ENCODE measurements at regions not wholly inside any gene's neighbourhood (a gene's known extent, or its start where the extent isn't known, plus 50 kb on each side); places are given as distances from the start of the nearest gene placed in this dataset.

DNA sequence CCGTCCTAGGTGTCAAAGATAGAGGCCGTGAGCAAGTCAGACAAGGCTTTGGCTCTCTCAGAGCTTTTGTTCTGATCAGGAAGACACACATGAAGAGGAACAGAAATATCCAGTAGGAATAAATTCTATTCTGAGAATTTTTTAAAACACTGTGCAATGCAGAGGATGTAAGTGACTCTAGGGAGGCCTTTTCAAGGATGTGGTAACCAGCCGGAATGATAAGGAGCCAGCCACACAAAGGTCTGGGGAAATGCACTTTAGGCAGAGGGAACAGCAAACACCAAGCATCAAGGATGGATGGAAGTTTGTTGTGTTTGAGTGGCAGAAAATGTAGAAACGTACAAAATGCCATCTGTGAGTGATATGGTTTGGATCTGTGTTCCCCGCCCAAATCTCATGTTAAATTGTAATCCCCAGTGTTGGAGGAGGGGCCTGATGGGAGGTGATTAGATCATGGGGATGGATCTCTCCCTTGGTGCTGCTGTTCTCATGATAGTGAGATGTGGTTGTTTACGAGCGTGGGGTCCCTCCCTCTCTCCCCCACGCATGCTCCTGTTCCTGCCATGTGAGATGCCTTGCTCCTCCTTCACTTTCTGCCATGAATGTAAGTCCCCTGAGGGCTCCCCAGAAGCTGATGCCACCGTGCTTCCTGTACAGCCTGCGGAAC, 93.6 kb upstream of the CDYL start:
- TF ChIP-seq, protein P1, sequence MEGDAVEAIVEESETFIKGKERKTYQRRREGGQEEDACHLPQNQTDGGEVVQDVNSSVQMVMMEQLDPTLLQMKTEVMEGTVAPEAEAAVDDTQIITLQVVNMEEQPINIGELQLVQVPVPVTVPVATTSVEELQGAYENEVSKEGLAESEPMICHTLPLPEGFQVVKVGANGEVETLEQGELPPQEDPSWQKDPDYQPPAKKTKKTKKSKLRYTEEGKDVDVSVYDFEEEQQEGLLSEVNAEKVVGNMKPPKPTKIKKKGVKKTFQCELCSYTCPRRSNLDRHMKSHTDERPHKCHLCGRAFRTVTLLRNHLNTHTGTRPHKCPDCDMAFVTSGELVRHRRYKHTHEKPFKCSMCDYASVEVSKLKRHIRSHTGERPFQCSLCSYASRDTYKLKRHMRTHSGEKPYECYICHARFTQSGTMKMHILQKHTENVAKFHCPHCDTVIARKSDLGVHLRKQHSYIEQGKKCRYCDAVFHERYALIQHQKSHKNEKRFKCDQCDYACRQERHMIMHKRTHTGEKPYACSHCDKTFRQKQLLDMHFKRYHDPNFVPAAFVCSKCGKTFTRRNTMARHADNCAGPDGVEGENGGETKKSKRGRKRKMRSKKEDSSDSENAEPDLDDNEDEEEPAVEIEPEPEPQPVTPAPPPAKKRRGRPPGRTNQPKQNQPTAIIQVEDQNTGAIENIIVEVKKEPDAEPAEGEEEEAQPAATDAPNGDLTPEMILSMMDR (conservative IDR thresholded peaks at IDR 0.05; ENCODE audit: low read depth in 2 of 2) = no peak
- no peak for TF ChIP-seq POLR2AphosphoS5 (IDR thresholded peaks at IDR 0.05; ENCODE audit: low read depth)
- no peak for TF ChIP-seq EZH2 (IDR thresholded peaks at IDR 0.05; ENCODE audit: low read depth, unreplicated experiment)
- no peak for TF ChIP-seq CREB1 (CRISPR knock-in tag; IDR thresholded peaks at IDR 0.05; ENCODE audit: low read depth)
- TF ChIP-seq, protein P2, sequence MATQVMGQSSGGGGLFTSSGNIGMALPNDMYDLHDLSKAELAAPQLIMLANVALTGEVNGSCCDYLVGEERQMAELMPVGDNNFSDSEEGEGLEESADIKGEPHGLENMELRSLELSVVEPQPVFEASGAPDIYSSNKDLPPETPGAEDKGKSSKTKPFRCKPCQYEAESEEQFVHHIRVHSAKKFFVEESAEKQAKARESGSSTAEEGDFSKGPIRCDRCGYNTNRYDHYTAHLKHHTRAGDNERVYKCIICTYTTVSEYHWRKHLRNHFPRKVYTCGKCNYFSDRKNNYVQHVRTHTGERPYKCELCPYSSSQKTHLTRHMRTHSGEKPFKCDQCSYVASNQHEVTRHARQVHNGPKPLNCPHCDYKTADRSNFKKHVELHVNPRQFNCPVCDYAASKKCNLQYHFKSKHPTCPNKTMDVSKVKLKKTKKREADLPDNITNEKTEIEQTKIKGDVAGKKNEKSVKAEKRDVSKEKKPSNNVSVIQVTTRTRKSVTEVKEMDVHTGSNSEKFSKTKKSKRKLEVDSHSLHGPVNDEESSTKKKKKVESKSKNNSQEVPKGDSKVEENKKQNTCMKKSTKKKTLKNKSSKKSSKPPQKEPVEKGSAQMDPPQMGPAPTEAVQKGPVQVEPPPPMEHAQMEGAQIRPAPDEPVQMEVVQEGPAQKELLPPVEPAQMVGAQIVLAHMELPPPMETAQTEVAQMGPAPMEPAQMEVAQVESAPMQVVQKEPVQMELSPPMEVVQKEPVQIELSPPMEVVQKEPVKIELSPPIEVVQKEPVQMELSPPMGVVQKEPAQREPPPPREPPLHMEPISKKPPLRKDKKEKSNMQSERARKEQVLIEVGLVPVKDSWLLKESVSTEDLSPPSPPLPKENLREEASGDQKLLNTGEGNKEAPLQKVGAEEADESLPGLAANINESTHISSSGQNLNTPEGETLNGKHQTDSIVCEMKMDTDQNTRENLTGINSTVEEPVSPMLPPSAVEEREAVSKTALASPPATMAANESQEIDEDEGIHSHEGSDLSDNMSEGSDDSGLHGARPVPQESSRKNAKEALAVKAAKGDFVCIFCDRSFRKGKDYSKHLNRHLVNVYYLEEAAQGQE (IDR thresholded peaks at IDR 0.05; ENCODE audit: unreplicated experiment) = no peak
- no peak for TF ChIP-seq EZH2phosphoT487 (IDR thresholded peaks at IDR 0.05; ENCODE audit: unreplicated experiment)
- TF ChIP-seq NANOG (IDR thresholded peaks at IDR 0.05; ENCODE audit: borderline replicate concordance) = no peak
- no peak for TF ChIP-seq ZNF114 (CRISPR knock-in tag; IDR thresholded peaks at IDR 0.05)
- TF ChIP-seq JUNB (IDR thresholded peaks at IDR 0.05; ENCODE audit: unreplicated experiment) = no peak
- TF ChIP-seq STAT1 (IDR thresholded peaks at IDR 0.05; ENCODE audit: unreplicated experiment) = no peak
- TF ChIP-seq, protein P3, sequence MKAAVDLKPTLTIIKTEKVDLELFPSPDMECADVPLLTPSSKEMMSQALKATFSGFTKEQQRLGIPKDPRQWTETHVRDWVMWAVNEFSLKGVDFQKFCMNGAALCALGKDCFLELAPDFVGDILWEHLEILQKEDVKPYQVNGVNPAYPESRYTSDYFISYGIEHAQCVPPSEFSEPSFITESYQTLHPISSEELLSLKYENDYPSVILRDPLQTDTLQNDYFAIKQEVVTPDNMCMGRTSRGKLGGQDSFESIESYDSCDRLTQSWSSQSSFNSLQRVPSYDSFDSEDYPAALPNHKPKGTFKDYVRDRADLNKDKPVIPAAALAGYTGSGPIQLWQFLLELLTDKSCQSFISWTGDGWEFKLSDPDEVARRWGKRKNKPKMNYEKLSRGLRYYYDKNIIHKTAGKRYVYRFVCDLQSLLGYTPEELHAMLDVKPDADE (IDR thresholded peaks at IDR 0.05) = no peak
- TF ChIP-seq ZNF331 (CRISPR knock-in tag; IDR thresholded peaks at IDR 0.05; ENCODE audit: low read depth) = no peak
- TF ChIP-seq, protein P4, sequence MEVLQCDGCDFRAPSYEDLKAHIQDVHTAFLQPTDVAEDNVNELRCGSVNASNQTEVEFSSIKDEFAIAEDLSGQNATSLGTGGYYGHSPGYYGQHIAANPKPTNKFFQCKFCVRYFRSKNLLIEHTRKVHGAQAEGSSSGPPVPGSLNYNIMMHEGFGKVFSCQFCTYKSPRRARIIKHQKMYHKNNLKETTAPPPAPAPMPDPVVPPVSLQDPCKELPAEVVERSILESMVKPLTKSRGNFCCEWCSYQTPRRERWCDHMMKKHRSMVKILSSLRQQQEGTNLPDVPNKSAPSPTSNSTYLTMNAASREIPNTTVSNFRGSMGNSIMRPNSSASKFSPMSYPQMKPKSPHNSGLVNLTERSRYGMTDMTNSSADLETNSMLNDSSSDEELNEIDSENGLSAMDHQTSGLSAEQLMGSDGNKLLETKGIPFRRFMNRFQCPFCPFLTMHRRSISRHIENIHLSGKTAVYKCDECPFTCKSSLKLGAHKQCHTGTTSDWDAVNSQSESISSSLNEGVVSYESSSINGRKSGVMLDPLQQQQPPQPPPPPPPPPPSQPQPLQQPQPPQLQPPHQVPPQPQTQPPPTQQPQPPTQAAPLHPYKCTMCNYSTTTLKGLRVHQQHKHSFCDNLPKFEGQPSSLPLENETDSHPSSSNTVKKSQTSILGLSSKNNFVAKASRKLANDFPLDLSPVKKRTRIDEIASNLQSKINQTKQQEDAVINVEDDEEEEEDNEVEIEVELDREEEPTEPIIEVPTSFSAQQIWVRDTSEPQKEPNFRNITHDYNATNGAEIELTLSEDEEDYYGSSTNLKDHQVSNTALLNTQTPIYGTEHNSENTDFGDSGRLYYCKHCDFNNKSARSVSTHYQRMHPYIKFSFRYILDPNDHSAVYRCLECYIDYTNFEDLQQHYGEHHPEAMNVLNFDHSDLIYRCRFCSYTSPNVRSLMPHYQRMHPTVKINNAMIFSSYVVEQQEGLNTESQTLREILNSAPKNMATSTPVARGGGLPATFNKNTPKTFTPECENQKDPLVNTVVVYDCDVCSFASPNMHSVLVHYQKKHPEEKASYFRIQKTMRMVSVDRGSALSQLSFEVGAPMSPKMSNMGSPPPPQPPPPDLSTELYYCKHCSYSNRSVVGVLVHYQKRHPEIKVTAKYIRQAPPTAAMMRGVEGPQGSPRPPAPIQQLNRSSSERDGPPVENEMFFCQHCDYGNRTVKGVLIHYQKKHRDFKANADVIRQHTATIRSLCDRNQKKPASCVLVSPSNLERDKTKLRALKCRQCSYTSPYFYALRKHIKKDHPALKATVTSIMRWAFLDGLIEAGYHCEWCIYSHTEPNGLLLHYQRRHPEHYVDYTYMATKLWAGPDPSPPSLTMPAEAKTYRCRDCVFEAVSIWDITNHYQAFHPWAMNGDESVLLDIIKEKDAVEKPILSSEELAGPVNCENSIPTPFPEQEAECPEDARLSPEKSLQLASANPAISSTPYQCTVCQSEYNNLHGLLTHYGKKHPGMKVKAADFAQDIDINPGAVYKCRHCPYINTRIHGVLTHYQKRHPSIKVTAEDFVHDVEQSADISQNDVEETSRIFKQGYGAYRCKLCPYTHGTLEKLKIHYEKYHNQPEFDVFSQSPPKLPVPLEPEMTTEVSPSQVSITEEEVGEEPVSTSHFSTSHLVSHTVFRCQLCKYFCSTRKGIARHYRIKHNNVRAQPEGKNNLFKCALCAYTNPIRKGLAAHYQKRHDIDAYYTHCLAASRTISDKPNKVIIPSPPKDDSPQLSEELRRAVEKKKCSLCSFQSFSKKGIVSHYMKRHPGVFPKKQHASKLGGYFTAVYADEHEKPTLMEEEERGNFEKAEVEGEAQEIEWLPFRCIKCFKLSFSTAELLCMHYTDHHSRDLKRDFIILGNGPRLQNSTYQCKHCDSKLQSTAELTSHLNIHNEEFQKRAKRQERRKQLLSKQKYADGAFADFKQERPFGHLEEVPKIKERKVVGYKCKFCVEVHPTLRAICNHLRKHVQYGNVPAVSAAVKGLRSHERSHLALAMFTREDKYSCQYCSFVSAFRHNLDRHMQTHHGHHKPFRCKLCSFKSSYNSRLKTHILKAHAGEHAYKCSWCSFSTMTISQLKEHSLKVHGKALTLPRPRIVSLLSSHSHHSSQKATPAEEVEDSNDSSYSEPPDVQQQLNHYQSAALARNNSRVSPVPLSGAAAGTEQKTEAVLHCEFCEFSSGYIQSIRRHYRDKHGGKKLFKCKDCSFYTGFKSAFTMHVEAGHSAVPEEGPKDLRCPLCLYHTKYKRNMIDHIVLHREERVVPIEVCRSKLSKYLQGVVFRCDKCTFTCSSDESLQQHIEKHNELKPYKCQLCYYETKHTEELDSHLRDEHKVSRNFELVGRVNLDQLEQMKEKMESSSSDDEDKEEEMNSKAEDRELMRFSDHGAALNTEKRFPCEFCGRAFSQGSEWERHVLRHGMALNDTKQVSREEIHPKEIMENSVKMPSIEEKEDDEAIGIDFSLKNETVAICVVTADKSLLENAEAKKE (CRISPR knock-in tag; IDR thresholded peaks at IDR 0.05) = no peak

All from GM23338 (cell line).